Neural cell (in vitro differentiated cells): ENCODE measurements at regions not wholly inside any gene's neighbourhood (a gene's known extent, or its start where the extent isn't known, plus 50 kb on each side); places are given as distances from the start of the nearest gene placed in this dataset.

ENCODE experiments used
- EZH2 ChIP-seq: fragments of 200-600, 300-800 bp; shearing (Covaris generic), sonication (generic); IDR thresholded peaks from 2 replicates; pipeline ENCODE4 v1.6.1; 2014; ENCODE audit warnings: antibody characterized with exemption, low read length, borderline replicate concordance, mild to moderate bottlenecking; ENCODE audit not compliant: insufficient read depth, poor library complexity, severe bottlenecking
- TF ChIP-seq, protein P1 (sequence below): fragments of 450-650 bp; IDR thresholded peaks from 2 replicates; pipeline ENCODE4 v1.5.1; 2014; ENCODE audit warnings: antibody characterized with exemption, mild to moderate bottlenecking, moderate library complexity; ENCODE audit not compliant: poor library complexity, severe bottlenecking

- TF ChIP-seq, protein P1, sequence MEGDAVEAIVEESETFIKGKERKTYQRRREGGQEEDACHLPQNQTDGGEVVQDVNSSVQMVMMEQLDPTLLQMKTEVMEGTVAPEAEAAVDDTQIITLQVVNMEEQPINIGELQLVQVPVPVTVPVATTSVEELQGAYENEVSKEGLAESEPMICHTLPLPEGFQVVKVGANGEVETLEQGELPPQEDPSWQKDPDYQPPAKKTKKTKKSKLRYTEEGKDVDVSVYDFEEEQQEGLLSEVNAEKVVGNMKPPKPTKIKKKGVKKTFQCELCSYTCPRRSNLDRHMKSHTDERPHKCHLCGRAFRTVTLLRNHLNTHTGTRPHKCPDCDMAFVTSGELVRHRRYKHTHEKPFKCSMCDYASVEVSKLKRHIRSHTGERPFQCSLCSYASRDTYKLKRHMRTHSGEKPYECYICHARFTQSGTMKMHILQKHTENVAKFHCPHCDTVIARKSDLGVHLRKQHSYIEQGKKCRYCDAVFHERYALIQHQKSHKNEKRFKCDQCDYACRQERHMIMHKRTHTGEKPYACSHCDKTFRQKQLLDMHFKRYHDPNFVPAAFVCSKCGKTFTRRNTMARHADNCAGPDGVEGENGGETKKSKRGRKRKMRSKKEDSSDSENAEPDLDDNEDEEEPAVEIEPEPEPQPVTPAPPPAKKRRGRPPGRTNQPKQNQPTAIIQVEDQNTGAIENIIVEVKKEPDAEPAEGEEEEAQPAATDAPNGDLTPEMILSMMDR: no peak
- TF ChIP-seq EZH2: no peak
These were observed 303.9 kb upstream of the TBC1D5 start for GRCh38 chr3:18046131-18046915.
